DOHH2 (cell line): ENCODE measurements at regions not wholly inside any gene's neighbourhood (a gene's known extent, or its start where the extent isn't known, plus 50 kb on each side); places are given as distances from the start of the nearest gene placed in this dataset.

Source experiments
- H3F3A ChIP-seq: fragments of 200-600 bp; sonication (generic), shearing (Covaris generic); 2 replicates; pipeline ENCODE4 v1.6.0; 2016; ENCODE audit warnings: antibody characterized with exemption, mild to moderate bottlenecking; ENCODE audit not compliant: control insufficient read depth, insufficient read depth
- H3K27ac ChIP-seq: fragments of 200-600 bp; sonication (generic); 2 replicates; pipeline ENCODE4 v1.5.1; 2014; ENCODE audit warnings: low read depth, mild to moderate bottlenecking, low read length, moderate library complexity
- H3K27me3 ChIP-seq: fragments of 200-600 bp; sonication (generic); 2 replicates; pipeline ENCODE4 v1.6.1; 2014; ENCODE audit warnings: mild to moderate bottlenecking, low read length, mixed read lengths; ENCODE audit not compliant: control insufficient read depth
- H3K36me3 ChIP-seq: fragments of 200-600 bp; sonication (generic); 2 replicates; pipeline ENCODE4 v1.6.1; 2014; ENCODE audit warnings: mild to moderate bottlenecking, low read length, moderate library complexity, mixed read lengths; ENCODE audit not compliant: control insufficient read depth
- H3K4me1 ChIP-seq: fragments of 200-600 bp; sonication (generic); 2 replicates; pipeline ENCODE4 v1.6.1; 2014; ENCODE audit warnings: mild to moderate bottlenecking, low read length, mixed read lengths; ENCODE audit not compliant: control insufficient read depth
- H3K4me2 ChIP-seq: fragments of 200-600 bp; sonication (generic); 2 replicates; pipeline ENCODE4 v1.6.0; 2014; ENCODE audit warnings: mild to moderate bottlenecking, low read length, moderate library complexity
- H3K4me3 ChIP-seq: fragments of 200-600 bp; sonication (generic); 2 replicates; pipeline ENCODE4 v1.5.1; 2014; ENCODE audit warnings: mild to moderate bottlenecking, low read length, mixed read lengths
- H3K79me2 ChIP-seq: fragments of 200-600 bp; sonication (generic); 2 replicates; pipeline ENCODE4 v1.6.1; 2014; ENCODE audit warnings: mild to moderate bottlenecking, low read length, mixed read lengths; ENCODE audit not compliant: control insufficient read depth
- H3K9me2 ChIP-seq: fragments of 200-600 bp; sonication (generic); replicated peaks from 2 replicates; pipeline ENCODE4 v1.6.1; 2014; ENCODE audit warnings: mild to moderate bottlenecking, low read length, mixed read lengths; ENCODE audit not compliant: control insufficient read depth
- H3K9me3 ChIP-seq: fragments of 200-600 bp; sonication (generic); 2 replicates; pipeline ENCODE4 v1.6.1; 2014; ENCODE audit warnings: antibody characterized with exemption, low read length, mixed read lengths; ENCODE audit not compliant: control insufficient read depth, insufficient read depth
- H4K20me1 ChIP-seq: fragments of 200-600 bp; sonication (generic); 2 replicates; pipeline ENCODE4 v1.6.0; 2014; ENCODE audit warnings: low read depth, mild to moderate bottlenecking, antibody characterized with exemption, low read length, moderate library complexity; ENCODE audit not compliant: control insufficient read depth, insufficient read depth
- EZH2phosphoT487 ChIP-seq: fragments of 200-600 bp; sonication (generic); IDR thresholded peaks from 2 replicates; pipeline ENCODE4 v1.6.1; 2017; ENCODE audit warnings: borderline replicate concordance, mild to moderate bottlenecking, antibody characterized with exemption, low read length, moderate library complexity, mixed read lengths
- TF ChIP-seq, protein P1 (sequence below): fragments of 200-600 bp; sonication (generic); IDR thresholded peaks from one replicate; pipeline ENCODE4 v1.5.1; 2014; ENCODE audit warnings: antibody characterized with exemption, mild to moderate bottlenecking, low read depth, low read length; ENCODE audit not compliant: poor library complexity, severe bottlenecking

DNA sequence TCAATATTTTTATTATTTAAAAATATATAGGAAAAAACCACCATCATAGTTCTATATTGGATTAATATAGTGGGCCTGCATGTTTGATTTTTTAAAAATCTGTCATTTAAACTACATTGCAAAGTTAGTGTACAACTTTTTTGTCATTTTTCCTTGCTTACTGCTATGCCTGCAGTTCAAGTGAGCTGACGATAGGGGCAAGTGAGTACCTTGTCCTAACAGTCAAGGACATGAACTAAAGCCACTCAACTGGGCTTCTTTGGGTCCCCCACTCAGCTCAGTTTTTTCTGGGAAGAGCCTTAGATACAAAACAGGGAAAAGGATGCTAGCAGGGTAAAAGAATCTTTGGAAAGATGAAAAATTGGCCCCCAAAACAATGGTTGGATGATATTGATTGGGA, 269.9 kb downstream of the MAN2A1 start:
- Histone ChIP-seq H3K27ac (no peak overlapping the region), H3K9me2 (no peaks in the 10 kb centered on the region), H4K20me1 (no peaks in the 10 kb centered on the region), H3K27me3 (no peaks in the 10 kb centered on the region), H3K36me3 (no peaks in the 10 kb centered on the region), H3K79me2 (no peaks in the 10 kb centered on the region), H3K4me1 (no peaks in the 10 kb centered on the region), H3F3A (no peaks in the 10 kb centered on the region), H3K9me3 (no peaks in the 10 kb centered on the region), H3K4me3 (no peak overlapping the region), H3K4me2 (no peak overlapping the region)
- TF ChIP-seq, protein P1, sequence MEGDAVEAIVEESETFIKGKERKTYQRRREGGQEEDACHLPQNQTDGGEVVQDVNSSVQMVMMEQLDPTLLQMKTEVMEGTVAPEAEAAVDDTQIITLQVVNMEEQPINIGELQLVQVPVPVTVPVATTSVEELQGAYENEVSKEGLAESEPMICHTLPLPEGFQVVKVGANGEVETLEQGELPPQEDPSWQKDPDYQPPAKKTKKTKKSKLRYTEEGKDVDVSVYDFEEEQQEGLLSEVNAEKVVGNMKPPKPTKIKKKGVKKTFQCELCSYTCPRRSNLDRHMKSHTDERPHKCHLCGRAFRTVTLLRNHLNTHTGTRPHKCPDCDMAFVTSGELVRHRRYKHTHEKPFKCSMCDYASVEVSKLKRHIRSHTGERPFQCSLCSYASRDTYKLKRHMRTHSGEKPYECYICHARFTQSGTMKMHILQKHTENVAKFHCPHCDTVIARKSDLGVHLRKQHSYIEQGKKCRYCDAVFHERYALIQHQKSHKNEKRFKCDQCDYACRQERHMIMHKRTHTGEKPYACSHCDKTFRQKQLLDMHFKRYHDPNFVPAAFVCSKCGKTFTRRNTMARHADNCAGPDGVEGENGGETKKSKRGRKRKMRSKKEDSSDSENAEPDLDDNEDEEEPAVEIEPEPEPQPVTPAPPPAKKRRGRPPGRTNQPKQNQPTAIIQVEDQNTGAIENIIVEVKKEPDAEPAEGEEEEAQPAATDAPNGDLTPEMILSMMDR, result no peak
- no peak for TF ChIP-seq EZH2phosphoT487

DNA sequence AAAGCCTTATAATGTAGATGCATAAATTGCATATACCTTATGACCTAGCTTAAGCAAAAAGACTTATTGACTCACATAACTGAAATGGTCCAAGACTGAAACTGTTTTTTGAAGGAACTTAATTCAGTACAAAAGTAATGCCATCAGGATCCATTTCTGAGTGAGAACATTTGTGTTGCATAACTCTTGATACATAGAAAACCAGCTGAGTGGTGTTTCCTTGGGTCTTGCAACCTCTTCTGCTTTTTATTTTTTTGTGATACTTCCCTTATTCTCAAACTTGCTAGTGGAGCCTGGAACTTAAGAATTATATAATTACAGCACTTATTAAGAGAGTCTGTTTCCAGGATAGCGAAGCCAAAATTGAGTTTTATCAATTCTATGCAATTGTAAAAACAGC, 272.0 kb downstream of the MAN2A1 start:
- H3K27me3 ChIP-seq, result no peaks in the 10 kb centered on the region
- no peak overlapping the region for H3K4me2 ChIP-seq
- no peaks in the 10 kb centered on the region for H3K9me2 ChIP-seq
- no peaks in the 10 kb centered on the region for H3K9me3 ChIP-seq
- H3F3A ChIP-seq, result no peaks in the 10 kb centered on the region
- H3K4me3 ChIP-seq, result no peak overlapping the region
- TF ChIP-seq, protein P1, result no peak
- no peak for TF ChIP-seq EZH2phosphoT487
- no peak overlapping the region for H3K27ac ChIP-seq
- H3K36me3 ChIP-seq, result no peaks in the 10 kb centered on the region
- H3K79me2 ChIP-seq, result no peaks in the 10 kb centered on the region
- no peaks in the 10 kb centered on the region for H4K20me1 ChIP-seq
- H3K4me1 ChIP-seq, result no peaks in the 10 kb centered on the region

DNA sequence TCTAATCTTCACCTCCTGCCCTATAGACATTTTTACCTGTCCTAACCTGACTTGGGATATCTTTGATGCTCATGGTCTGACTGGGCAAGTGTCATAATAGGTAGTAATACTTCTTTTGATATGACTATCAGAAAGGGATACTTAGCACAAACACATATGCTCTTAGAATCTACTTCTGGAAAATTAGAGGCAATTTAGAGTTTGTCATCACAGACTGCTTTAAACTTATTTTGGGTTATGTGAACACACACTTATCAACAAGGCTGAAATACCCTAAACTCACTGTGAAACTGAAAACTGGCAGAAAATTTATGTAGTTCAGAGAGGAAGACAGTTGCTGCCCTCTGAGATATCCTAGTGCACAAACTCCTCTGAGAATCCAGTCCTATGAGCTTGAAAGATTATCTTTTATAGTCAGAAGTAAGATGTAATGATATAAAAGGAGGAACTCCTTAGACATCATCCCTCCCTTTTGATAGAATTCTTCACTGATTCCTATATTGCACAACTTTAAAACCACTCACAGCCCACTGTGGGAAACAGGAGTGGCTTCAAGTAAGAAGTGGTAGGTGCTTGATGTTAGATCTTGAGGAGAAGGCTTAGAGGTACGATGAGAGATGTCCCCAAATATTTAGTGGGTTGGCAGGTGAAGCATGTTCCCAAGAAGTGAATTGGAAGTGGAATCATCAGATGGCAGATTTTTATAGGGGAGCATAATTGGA, 273.3 kb downstream of the MAN2A1 start:
- Histone ChIP-seq H4K20me1 (no peaks in the 10 kb centered on the region), H3K9me3 (no peaks in the 10 kb centered on the region), H3K4me2 (no peak overlapping the region)

More for the DNA sequence above, 273.3 kb downstream of the MAN2A1 start:
- Histone ChIP-seq H3F3A (no peaks in the 10 kb centered on the region), H3K36me3 (no peaks in the 10 kb centered on the region), H3K27me3 (no peaks in the 10 kb centered on the region), H3K79me2 (no peaks in the 10 kb centered on the region), H3K4me1 (no peaks in the 10 kb centered on the region), H3K9me2 (no peaks in the 10 kb centered on the region), H3K27ac (no peak overlapping the region), H3K4me3 (no peak overlapping the region)
- TF ChIP-seq, protein P1, result no peak
- TF ChIP-seq EZH2phosphoT487, result no peak
